Stimulated activated CD4-positive, alpha-beta T cell treated with anti-CD3 and anti-CD28 coated beads, Interleukin-12 subunit alpha, Interleukin-12 subunit beta, amount 100 ng/mL, for 48 hours (primary cell): ENCODE measurements at regions not wholly inside any gene's neighbourhood (a gene's known extent, or its start where the extent isn't known, plus 50 kb on each side); places are given as distances from the start of the nearest gene placed in this dataset.

ENCODE experiments used
- DNase-seq, 3 donors: peaks; one replicate each; pipeline ENCODE4 v3.0.0-alpha.2; 2020; ENCODE audit warnings: low read depth in 2 of 3, low spot score in 1 of 3

DNA sequence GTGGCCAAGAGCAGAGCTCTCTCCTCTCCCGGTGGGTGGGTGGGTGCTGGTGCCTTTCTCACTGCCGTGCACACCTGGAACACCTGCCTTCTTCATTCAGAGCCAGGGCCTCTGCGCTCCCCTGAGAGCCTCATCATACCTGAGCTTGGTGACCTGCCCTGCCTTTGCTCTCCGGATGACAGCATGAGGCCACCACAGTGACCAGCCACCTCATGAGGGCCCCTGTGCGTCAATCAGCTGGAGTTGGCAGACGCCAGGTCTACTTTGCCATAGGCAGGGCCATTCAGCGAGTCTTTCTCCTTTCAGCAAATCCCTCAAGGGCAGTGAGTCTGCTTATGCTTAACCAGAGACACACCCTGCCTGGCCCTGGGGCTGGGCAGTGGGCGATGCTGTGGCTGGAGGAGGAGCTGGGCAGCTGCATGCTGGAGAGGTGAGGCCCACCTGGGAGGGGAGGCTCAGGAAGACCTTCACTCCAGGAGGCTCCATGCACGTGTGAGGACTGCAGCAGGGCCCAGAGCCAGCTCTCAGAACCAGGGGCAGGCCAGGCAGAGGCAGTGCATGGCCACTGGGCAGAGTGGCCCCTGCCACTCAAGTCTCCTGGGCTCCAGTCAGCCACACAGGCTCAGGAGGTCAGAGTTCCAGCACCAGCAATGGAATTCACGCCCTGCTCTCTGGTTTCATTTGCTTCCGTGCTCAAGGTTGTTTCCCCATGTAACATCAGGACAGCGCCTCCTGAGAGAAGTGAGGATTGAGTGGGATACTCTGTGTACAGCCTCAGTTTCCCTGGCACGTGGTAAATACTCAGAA lies 417.5 kb upstream of the MYT1L start:
- no peak for DNase-seq

DNA sequence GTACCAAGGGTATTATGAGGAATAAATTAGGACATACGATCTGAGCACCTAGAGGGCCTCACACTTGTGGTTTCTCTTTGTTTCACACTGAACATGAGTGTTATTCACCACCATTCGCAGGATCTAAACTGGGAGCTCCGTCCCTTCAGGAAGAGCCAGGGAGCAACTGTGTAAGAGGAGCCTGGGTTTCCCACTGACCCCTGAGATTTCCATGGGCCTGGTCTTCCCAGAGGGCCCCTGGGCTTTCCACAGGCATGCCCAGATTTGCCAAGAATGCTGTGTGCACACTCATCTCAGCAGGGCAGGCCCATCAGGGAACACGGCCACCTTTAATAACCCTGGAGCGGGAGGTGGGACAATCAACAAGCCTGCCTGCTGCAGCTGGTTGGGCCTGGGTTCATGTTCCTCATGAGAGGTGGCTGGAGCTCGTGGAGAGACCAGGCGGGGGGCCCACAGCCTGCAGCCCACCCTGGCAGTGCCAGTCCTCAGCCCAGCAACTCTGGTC lies 416.8 kb upstream of the MYT1L start:
- no peak for DNase-seq

GRCh38 chr2:2746731-2747130 lies 415.7 kb upstream of the MYT1L start:
- DNase-seq: no peak

DNA sequence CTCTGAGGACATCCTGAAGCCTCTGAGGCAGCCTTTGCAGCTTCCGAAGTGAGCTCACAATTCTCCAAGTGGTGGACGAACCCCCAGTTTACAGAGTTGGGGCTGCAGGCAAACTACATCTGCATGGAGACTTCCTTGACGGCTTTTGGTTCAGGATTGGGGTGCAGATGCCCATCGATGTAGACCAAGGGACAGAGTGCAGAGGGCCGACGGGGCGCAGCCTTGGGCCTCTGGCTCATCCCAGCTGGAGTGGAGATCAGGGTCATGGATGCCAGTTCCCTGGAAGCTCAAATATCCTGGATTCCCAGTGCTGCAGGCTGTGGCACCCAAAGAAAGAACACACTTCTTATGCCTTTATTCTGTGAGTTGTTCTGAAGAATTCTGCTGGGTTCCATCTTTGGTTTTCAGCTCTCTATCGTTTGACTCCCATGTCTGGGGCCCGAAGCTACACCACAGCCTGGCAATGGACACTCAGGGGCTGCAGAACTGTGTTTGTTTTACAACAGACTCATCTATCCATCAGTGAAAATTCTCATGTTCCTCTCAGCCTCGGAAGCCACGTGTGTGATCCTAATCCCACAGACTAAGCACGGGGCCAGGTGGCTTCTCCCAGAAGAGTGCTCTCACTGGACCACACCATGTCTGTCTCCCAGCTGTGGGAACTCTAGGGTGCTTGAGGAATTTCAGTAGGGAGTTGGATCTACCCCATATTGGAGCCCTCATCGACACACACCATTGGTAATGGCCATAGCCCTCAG lies 414.1 kb upstream of the MYT1L start:
- DNase-seq: no peak

DNA sequence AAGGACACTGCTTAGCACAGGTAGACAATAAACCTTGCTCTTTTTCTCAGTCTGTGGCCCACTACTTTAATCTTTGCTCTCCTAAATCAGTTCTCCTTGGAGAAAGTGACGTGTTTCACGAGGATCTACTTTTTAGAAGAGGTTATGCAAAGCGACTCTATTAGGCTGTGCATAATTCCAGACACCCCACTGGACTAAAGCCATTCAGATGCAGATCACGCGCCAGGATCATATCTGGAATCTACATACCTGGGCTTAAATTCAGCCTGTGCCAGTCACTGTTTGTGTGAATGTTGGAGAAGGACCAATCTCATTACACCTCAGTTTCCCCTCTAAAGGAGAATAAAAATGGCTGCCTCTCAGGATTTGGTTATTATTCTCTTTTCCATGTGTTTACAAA lies 413.0 kb upstream of the MYT1L start:
- DNase-seq: no peak

DNA sequence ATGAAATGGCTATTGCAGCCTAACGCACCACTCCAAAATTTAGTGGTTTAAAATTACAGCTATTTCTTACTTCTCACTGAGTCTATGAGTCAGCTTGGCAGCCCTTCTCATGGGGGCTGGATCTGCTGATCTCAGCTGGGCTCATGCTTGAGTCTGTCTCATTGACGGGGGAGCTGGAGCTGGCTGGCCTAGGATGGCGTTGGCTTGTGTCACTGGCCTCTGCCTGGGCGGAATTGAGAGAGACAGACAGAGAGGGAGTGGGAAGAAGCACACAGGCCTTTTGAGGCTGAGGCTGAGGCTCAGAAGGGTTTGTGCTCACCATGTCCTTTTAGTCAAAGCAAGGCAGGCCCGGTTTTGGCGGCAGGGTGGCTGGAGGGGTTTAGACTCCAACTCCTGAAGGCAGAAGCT lies 412.1 kb upstream of the MYT1L start:
- no peak for DNase-seq

- DNase-seq: no peak
Observed at GRCh38 chr2:2742726-2743125, 411.7 kb upstream of the MYT1L start.

- no peak for DNase-seq
Observed at GRCh38 chr2:2740238-2740775, 409.2 kb upstream of the MYT1L start.

DNA sequence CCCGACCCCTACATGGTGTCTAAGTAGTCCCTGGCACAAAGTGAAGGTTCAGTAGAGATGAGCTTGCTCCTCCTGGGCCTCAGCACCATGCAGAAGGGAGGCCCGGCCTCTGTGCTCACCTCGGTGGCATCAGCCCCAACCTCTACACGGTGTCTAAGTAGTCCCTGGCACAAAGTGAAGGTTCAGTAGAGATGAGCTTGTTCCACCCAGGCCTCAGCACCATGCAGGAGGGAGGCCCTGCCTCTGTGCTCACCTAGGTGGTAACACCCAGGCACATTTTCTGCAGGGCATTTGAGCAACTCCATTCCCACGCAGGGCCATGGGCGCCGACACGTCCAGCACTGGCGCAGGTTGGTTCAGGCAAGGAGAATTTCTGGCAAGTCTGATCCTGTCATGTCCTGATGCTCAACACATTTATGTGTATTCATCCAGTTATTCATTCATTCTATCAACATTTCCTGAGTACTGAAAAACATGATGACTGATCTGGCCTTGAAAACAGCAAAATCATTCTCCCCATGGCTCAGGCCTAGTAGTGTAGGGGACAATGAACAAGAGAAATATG lies 408.2 kb upstream of the MYT1L start:
- DNase-seq: no peak

- no peak for DNase-seq
Observed at GRCh38 chr2:2738684-2739083, 407.6 kb upstream of the MYT1L start.

GRCh38 chr2:2738276-2738675 lies 407.2 kb upstream of the MYT1L start:
- DNase-seq: no peak

GRCh38 chr2:2735041-2735440 lies 404.0 kb upstream of the MYT1L start:
- no peak for DNase-seq

- no peak for DNase-seq
Observed at GRCh38 chr2:2734308-2734707, 403.2 kb upstream of the MYT1L start.

DNA sequence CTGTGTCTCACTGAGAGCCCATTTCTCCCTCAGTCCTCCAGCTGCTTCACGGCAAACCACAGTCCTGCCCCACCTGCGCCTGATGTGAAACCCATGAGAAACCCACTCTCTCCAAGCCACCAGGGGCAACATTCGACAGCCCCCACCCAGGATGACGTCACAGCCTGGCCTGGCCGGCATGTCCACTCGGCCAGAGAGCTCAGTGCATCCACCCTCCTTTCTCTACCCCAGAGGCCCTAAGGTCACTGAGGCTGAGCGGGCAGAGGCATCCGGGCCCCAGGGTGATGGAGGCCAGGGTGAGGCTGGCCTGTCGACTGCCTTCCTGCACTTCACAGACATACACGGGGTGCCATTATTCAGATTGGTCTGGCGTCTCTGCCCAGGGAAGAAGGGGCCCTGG lies 402.7 kb upstream of the MYT1L start:
- no peak for DNase-seq

- no peak for DNase-seq
Observed at GRCh38 chr2:2732331-2733119, 401.4 kb upstream of the MYT1L start.

DNA sequence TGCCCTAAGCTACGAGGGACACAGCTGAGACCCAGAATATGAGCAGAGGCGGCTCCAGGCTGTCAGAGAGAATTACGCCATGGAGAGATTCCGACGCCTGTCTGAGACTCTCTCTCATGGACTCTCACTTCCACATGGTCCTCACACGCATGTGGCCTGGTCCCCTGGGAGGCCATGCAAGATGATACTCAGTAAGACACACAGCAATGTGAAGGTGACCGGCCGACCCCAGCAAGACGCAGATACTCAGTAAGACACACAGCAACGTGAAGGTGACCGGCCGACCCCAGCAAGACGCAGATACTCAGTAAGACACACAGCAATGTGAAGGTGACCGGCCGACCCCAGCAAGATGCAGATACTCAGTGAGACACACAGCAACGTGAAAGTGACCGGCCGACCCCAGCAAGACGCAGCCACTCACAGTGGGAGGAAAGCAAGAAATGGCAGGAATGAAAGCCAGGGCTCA lies 400.8 kb upstream of the MYT1L start:
- DNase-seq: no peak

- no peak for DNase-seq
Observed at GRCh38 chr2:2731101-2731815, 400.2 kb upstream of the MYT1L start.

DNA sequence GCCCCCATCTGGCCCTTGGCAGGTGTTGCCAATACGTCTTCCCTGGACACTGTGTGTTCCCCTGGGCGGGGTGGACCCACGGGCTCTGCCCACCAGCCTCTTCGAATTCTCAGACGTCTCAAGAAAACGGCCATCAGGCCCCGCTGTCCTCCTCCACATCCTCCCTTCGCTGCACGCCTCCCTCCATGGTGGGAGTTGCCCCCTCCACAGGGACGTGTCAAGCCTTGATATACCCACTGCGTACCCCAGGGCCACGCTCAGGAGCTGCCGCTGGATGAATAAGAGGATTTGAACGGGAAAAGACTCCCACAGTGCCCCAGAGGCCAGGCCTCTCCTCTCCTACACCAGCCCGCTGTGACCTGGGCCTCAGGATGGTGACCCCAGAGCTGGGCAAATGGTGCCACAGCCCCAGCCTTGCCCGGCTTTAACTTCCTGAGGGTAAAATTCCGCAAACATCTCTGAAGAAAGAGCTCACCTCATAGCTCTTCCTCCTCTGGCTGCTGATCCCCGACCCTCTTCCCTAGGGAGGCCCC lies 399.3 kb upstream of the MYT1L start:
- no peak for DNase-seq

- no peak for DNase-seq
Observed at GRCh38 chr2:2729246-2729645, 398.2 kb upstream of the MYT1L start.

DNA sequence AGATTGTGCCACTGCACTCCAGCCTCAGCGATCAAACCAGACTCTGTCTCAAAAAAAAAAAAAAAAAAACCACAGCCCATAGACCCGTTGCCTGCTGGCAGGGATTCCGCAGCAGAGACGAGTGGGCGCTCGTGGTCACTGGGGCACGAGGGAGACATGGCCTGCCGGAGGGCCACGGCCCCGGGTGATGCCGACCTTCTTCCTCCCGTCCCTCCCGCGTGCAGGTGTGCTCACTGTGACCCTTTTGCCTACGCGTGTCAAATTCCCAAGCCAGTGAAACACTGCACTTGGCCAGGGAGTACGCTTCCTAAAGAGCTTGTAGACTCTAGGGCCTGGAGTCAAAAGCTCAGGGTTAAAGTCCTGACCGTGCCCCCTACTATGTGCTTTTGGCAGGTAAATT lies 397.6 kb upstream of the MYT1L start:
- DNase-seq: no peak
